Posterior cingulate gyrus (tissue), 11 donors: ENCODE measurements at regions not wholly inside any gene's neighbourhood (a gene's known extent, or its start where the extent isn't known, plus 50 kb on each side); places are given as distances from the start of the nearest gene placed in this dataset.

ENCODE experiments used
- DNase-seq, 10 donors: peaks; one replicate each; pipeline versions ENCODE4 v3.0.0 to v3.0.0-alpha.2; 2020 to 2021; ENCODE audit warnings: mixed read lengths in 3 of 10
- intact Hi-C: fragments of 100-400 bp; cut with DNase I; formaldehyde crosslinking; loops from one replicate; pipeline ENCODE4 v1.15.1; 2023

- DNase-seq: no peak
- intact Hi-C loops: no loop called here
These were observed 1445.7 kb upstream of the CADM2 start for GRCh38 chr3:83513051-83513450.

DNA sequence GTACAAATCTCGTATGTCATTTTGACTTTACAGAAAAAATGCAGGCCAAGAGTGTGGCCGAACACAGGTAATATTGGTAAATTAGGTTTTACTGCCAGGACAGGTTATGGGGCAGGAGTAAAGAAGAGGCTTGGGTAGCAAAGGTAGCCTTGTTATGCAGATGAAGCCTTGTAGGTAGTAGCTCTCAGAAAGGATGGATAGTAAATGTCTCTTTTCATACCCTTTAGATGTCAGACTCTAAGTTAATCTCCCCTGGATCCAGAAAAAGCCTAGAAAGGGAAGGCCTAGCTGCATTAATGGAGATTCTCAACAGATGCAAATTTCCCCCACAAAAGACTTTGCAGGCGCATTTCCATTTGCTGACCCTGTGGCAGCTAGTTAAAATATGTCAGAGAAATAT lies 1445.1 kb upstream of the CADM2 start:
- intact Hi-C loops: no loop called here
- DNase-seq: no peak

- no peak for DNase-seq
- intact Hi-C loops: no loop called here
These were observed 1444.5 kb upstream of the CADM2 start for GRCh38 chr3:83514130-83514914.

GRCh38 chr3:83515123-83515522 lies 1443.7 kb upstream of the CADM2 start:
- DNase-seq: peak in 1 of 10 donors; percentile 63
- intact Hi-C loops: no loop called here

DNA sequence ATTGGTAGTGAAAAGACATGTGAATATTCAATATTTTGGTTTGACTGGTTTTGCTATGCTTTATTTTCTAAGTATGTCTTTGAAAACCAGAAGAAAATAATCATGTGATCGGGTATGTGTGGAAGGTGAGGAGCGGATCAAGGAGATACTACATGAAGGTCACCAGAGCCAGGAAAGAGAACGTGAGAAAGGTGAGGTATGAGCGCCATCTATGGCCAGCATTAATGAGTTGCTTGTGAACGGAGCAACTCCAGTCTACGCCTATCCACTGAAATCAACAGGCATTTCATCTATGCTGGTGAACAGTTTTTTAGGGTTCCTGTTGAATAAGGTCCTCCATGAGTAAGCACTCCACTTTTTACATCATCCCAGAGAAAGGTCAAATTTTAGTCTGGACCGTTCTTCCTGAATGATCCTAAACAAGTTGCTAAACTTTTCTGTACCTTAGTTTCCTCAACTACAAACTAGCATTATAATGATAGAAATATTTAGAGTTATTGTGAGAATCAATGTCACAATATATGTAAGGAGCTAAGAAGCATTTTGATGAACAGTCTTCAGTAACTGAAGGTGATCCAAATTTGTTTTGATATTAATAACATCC lies 1435.2 kb upstream of the CADM2 start:
- DNase-seq: peak in 3 of 10 donors; percentile 7 to 48 (median 20)
- intact Hi-C loops: no loop called here

DNA sequence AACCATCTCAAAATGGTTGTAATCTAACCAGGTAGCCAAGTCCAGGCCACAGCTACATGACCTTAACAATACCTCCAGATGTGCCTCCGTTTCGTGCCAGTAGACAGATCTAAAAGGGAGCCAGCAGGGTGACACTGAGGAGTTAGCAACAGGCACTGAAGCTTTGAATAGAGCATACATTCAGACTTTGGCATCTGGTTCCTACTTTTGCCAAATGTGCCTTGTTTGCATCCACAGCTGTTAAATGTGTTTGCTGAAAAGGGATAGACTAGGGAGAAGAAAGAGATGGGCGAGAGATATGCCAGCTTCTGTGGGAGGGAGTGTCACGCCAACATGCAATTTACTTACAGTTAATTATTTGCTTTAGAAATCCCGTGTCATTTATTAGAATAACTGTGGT lies 1433.9 kb upstream of the CADM2 start:
- intact Hi-C loops: no loop called here
- no peak for DNase-seq

GRCh38 chr3:83559082-83559481 lies 1399.7 kb upstream of the CADM2 start:
- DNase-seq: no peak
- intact Hi-C loops: no loop called here

- intact Hi-C loops: no loop called here
- DNase-seq: no peak
These were observed 1390.9 kb upstream of the CADM2 start for GRCh38 chr3:83567935-83568334.

- intact Hi-C loops: no loop called here
- DNase-seq: no peak
These were observed 1377.2 kb upstream of the CADM2 start for GRCh38 chr3:83581546-83581945.

DNA sequence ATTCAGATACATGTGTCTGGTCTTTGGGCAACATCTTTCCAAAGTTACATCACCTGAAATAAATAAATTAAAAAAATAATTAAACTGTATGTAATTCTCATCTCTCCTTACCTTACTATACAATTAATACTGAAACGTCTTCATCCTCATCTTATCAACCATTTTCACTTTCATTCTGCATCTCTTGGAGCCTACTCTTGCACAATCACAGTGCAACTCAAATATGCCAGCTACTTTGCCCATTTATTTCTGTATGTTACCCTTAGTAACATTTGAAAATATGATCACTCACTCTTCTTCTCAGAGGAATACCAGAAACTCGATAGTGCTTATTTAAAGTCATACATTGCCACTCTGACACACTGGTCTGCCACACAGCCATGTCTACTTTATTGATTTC lies 1357.1 kb upstream of the CADM2 start:
- intact Hi-C loops: no loop called here
- no peak for DNase-seq

DNA sequence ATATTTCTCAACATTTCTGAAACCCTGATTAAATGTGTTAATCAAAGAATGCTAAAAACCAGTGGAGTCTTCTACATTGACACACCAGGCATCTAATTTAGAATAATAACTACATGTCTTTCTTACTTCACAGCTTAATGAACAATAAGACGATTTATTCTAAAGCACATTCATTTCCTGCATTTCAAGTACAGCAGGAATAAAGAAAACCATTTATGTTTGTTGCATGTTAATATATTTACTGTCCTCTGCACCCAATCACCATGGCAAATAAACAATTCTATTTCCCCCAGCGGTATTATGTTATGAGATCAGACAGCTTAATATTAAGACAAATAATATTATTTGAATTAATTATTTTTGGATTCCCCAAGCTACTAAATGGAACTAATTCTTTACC lies 1336.3 kb upstream of the CADM2 start:
- DNase-seq: no peak

GRCh38 chr3:83625261-83625660 lies 1333.5 kb upstream of the CADM2 start:
- DNase-seq: no peak
- intact Hi-C loops: no loop called here

More for the DNA sequence above, 1336.3 kb upstream of the CADM2 start:
- intact Hi-C loops: no loop called here

- intact Hi-C loops: no loop called here
- no peak for DNase-seq
These were observed 1330.3 kb upstream of the CADM2 start for GRCh38 chr3:83628471-83628870.

GRCh38 chr3:83632526-83632925 lies 1326.3 kb upstream of the CADM2 start:
- no peak for DNase-seq
- intact Hi-C loops: no loop called here

GRCh38 chr3:83633758-83634157 lies 1325.0 kb upstream of the CADM2 start:
- DNase-seq: no peak
- intact Hi-C loops: no loop called here

- DNase-seq: peak in 1 of 10 donors; percentile 52
- intact Hi-C loops: no loop called here
These were observed 1309.1 kb upstream of the CADM2 start for GRCh38 chr3:83649692-83650091.

- no peak for DNase-seq
- intact Hi-C loops: no loop called here
These were observed 1303.7 kb upstream of the CADM2 start for GRCh38 chr3:83655083-83655482.

DNA sequence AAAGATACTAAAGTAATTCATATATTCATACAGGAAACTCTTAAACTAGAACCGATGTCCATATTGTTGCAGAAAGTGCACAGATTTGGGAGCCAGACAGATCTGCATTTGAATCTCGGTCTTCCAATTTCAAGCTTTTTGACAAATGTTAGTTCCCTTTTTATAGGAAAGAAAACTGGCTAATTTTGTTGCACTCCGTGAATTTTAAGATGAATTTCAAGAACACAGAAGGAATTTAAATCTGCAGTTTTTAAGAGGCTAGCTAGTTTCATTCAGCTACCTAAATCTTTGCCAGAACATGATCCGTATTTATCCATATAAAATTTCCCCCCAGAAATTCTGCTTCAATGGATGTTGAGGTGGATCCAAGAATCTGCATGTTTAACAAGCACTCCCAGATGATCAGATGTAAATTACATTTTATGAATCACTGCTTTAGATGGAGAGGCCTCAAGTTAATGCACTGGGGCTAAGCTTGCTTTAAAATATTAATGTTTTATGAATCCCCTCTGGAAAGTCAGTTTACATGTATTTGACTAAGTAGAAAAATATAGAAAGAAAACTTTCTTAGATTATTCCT lies 1296.3 kb upstream of the CADM2 start:
- intact Hi-C loops: no loop called here
- no peak for DNase-seq

DNA sequence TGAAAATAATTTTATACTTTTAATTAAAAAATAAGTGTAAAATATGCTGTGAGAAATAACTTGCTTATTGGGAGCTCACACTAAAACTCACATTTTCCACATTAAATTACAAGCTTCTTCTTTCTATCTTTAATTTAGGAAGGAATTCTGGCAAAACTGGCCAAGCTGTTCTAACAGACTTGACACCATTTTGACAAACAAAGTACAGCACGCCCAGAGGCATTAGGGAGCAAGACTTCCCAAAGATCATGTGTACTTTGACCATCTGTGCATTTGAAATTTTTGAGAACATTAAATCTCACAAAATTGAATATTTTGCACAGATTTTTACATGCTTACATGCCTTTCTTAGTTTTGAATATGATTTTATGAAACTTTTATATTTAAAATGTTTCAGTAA lies 1288.4 kb upstream of the CADM2 start:
- intact Hi-C loops: no loop called here

GRCh38 chr3:83683937-83684598 lies 1274.7 kb upstream of the CADM2 start:
- intact Hi-C loops: no loop called here
- no peak for DNase-seq

More for the DNA sequence above, 1288.4 kb upstream of the CADM2 start:
- DNase-seq: no peak

GRCh38 chr3:83706669-83707068 lies 1252.1 kb upstream of the CADM2 start:
- DNase-seq: no peak
- intact Hi-C loops: no loop called here
